NB4 (cell line): ENCODE measurements at regions not wholly inside any gene's neighbourhood (a gene's known extent, or its start where the extent isn't known, plus 50 kb on each side); places are given as distances from the start of the nearest gene placed in this dataset.
"Not testable (repeated sequence)": the region's sequence is repeated elsewhere in the genome, so short reads cannot be mapped to it uniquely, and the experiment has no call there.

Experiments used
- CTCF ChIP-seq: IDR thresholded peaks from one replicate; pipeline ENCODE4 v1.5.1; 2012; ENCODE audit warnings: low read depth, low read length
- MAX ChIP-seq: IDR thresholded peaks from 2 replicates; pipeline ENCODE4 v1.6.1; 2011; ENCODE audit warnings: low read depth, low read length
- POLR2A ChIP-seq: IDR thresholded peaks from 2 replicates; pipeline ENCODE4 v1.6.1; 2011; ENCODE audit warnings: mild to moderate bottlenecking; ENCODE audit not compliant: insufficient read length; ENCODE audit errors: extremely low read depth

GRCh38 chr7:150098592-150098991 is 224.6 kb upstream of the LRRC61 start:
- not testable (repeated sequence) for TF ChIP-seq CTCF, MAX, POLR2A
